Neural crest cell (in vitro differentiated cells): ENCODE measurements at regions not wholly inside any gene's neighbourhood (a gene's known extent, or its start where the extent isn't known, plus 50 kb on each side); places are given as distances from the start of the nearest gene placed in this dataset.
A peak's percentile ranks its signal among the peaks of the same experiment; 100 is the strongest.

Source experiments
- DNase-seq: peaks from one replicate; pipeline ENCODE4 v3.0.0; 2021; ENCODE audit warnings: low read depth, mixed read lengths, low spot score
- H3K27ac Mint-ChIP-seq: one replicate; pipeline ENCODE4 v1.8.0; 2021; ENCODE audit warnings: mild to moderate bottlenecking, mixed read lengths; ENCODE audit not compliant: unreplicated experiment
- H3K27me3 Mint-ChIP-seq: 2 replicates; pipeline ENCODE4 v1.8.0; 2021; ENCODE audit warnings: low read depth, mild to moderate bottlenecking, mixed read lengths
- H3K36me3 Mint-ChIP-seq: 2 replicates; pipeline ENCODE4 v1.8.0; 2021; ENCODE audit warnings: low read depth, mild to moderate bottlenecking, mixed read lengths
- H3K4me1 Mint-ChIP-seq: 2 replicates; pipeline ENCODE4 v1.8.0; 2021; ENCODE audit warnings: mixed read lengths
- H3K4me3 Mint-ChIP-seq: one replicate; pipeline ENCODE4 v1.8.0; 2021; ENCODE audit warnings: mild to moderate bottlenecking, mixed read lengths
- H3K9me3 Mint-ChIP-seq: 2 replicates; pipeline ENCODE4 v1.8.0; 2021; ENCODE audit warnings: mixed read lengths
- TF ChIP-seq, protein P1 (sequence below): fragments of 200-600 bp; sonication (generic); conservative IDR thresholded peaks from 2 replicates; pipeline ENCODE4 v1.5.0; 2021; ENCODE audit warnings: antibody characterized with exemption, mild to moderate bottlenecking

DNA sequence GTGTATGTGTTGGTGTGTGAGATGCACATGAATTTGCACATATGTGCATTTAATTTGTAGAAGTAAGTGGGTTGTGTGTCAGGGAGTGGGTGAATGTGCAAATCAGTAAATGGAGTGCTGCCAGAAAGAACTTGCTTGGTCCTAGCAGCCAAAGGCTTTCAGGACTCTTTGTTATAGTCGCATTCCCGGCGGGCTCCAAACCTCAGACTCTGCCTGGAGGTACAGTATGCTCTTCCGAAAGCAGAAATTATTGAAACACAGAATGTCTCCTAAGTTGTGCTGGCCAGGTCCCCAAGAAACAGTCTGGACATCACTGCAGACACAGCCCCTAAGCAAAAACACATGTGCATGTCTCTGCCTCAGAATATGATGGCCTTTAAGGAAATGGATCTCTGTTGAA lies 232.4 kb downstream of the INSIG2 start:
- DNase-seq: no peak
- H3K9me3 Mint-ChIP-seq: no peaks in the 10 kb centered on the region
- H3K4me3 Mint-ChIP-seq: no peak overlapping the region
- TF ChIP-seq, protein P1, sequence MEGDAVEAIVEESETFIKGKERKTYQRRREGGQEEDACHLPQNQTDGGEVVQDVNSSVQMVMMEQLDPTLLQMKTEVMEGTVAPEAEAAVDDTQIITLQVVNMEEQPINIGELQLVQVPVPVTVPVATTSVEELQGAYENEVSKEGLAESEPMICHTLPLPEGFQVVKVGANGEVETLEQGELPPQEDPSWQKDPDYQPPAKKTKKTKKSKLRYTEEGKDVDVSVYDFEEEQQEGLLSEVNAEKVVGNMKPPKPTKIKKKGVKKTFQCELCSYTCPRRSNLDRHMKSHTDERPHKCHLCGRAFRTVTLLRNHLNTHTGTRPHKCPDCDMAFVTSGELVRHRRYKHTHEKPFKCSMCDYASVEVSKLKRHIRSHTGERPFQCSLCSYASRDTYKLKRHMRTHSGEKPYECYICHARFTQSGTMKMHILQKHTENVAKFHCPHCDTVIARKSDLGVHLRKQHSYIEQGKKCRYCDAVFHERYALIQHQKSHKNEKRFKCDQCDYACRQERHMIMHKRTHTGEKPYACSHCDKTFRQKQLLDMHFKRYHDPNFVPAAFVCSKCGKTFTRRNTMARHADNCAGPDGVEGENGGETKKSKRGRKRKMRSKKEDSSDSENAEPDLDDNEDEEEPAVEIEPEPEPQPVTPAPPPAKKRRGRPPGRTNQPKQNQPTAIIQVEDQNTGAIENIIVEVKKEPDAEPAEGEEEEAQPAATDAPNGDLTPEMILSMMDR: no peak
- peaks cover 4% of the 10 kb centered on the region for H3K36me3 Mint-ChIP-seq
- H3K27me3 Mint-ChIP-seq: peaks cover 7% of the 10 kb centered on the region
- peaks cover 45% of the 10 kb centered on the region for H3K4me1 Mint-ChIP-seq
- no peak overlapping the region for H3K27ac Mint-ChIP-seq

DNA sequence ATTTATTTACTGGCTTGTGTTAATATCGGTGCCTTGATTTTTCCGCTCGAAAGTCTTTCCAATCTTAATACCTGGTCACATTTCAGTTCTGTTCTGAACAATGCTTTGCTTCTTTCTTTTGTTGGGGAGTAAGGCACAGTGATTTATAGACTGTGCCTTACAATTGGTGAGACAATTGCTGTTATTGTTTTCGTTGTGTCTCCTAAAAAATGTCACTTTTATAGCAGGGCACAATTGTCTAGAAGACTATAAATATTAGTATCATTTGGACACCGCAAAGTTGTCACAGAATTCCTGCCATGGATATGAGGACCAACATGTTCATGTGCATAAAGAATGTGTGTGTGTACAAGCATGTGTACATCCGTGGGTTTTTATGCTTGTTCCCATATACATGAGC lies 231.9 kb downstream of the INSIG2 start:
- no peaks in the 10 kb centered on the region for H3K9me3 Mint-ChIP-seq
- H3K27ac Mint-ChIP-seq: no peak overlapping the region

DNA sequence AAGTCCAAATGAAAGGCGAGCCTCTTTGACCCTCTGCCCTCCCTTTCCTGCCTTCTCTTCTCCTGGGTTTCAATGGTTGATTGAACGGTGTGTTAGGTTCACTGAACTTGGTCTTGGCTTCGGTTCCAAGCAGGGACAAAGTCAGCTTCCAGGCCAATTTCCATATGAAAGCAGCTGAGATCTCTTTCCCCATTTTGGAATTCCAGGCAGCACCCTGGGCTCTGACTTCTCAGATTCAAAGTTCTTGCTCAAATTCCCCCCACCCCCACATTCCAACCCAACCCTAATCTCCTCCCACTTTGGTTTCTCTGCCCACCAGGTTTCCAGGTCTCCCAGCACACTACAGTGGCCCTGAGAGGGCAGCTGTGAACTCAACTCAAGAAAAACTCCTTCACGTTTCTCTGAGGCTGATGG lies 231.0 kb downstream of the INSIG2 start:
- TF ChIP-seq, protein P1: no peak
- peak overlapping the region; percentile 32 for H3K4me3 Mint-ChIP-seq
- no peak for DNase-seq
- H3K4me1 Mint-ChIP-seq: peaks cover 45% of the 10 kb centered on the region
- no peak overlapping the region for H3K27ac Mint-ChIP-seq
- no peaks in the 10 kb centered on the region for H3K9me3 Mint-ChIP-seq
- peaks cover 3% of the 10 kb centered on the region for H3K36me3 Mint-ChIP-seq
- peaks cover 7% of the 10 kb centered on the region for H3K27me3 Mint-ChIP-seq

More for the DNA sequence above, 231.9 kb downstream of the INSIG2 start:
- H3K36me3 Mint-ChIP-seq: peaks cover 4% of the 10 kb centered on the region
- TF ChIP-seq, protein P1: no peak
- no peak for DNase-seq
- no peak overlapping the region for H3K4me3 Mint-ChIP-seq
- H3K4me1 Mint-ChIP-seq: peaks cover 45% of the 10 kb centered on the region
- H3K27me3 Mint-ChIP-seq: peaks cover 7% of the 10 kb centered on the region

DNA sequence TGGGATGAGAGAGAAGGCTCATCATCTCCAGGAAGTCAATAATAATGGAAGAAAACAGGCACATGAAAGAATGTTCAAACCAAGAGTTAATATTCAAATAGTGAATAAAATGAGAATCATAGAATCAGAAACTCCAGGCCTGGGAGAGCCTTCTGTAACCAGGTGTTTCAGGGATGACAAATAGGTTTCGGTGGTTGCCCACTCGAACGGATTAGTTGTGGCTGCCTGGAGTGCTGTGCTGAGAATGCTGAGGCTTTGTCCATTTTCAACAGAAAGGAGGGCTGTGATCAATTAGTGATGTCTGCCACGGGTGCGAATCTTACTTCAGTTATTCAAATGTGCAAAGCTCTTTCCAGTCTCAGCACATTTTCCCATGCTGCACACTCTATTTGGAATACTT lies 227.3 kb downstream of the INSIG2 start:
- Mint-ChIP-seq H3K27ac (no peak overlapping the region), H3K4me3 (no peak overlapping the region), H3K27me3 (peaks cover 13% of the 10 kb centered on the region), H3K9me3 (no peaks in the 10 kb centered on the region), H3K36me3 (no peaks in the 10 kb centered on the region), H3K4me1 (peaks cover 29% of the 10 kb centered on the region)
- DNase-seq: no peak
- TF ChIP-seq, protein P1: no peak

DNA sequence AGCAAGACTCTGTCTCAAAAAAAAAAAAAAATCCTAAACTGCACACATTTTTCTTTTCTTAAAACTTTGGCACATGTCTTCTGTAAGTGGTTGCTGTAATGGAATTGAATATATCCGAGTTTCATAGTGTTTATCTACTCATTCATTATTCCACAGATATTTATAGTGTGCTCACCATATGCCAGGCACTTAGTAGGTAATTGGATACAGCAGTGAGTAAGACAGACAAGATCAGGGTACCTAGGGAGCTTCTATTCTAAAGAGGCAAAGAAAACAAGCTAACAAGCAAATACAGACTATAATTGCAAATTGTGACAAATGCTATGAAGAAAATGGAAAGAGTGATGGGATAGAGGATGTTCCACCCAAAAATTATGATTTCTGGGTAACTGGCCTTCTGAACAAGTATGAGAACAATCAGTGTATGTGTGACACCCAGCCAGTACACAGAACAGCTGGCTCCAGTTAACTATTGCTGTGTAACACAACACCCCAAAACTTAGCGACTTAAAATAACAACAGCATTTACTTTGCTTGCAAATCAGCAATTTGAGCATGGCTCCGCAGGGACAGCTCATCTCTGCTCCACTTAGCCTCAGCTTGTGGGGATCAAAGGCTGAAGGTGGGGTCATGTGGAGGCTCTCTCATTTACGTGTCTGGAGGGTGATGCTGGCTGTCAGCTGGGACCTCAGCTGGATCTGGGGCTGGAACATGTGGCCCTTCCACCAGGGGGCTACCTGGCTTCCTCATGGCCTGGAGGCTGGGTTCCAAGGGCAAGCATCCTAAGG lies 224.9 kb downstream of the INSIG2 start:
- no peak for DNase-seq
- H3K36me3 Mint-ChIP-seq: no peaks in the 10 kb centered on the region
- peaks cover 15% of the 10 kb centered on the region for H3K27me3 Mint-ChIP-seq
- TF ChIP-seq, protein P1: no peak
- H3K4me3 Mint-ChIP-seq: peak overlapping the region; percentile 38
- H3K9me3 Mint-ChIP-seq: no peaks in the 10 kb centered on the region
- H3K4me1 Mint-ChIP-seq: peaks cover 9% of the 10 kb centered on the region
- H3K27ac Mint-ChIP-seq: no peak overlapping the region
